Trophoblast cell (in vitro differentiated cells and primary cell): ENCODE measurements at regions not wholly inside any gene's neighbourhood (a gene's known extent, or its start where the extent isn't known, plus 50 kb on each side); places are given as distances from the start of the nearest gene placed in this dataset.
"Not testable (repeated sequence)": the region's sequence is repeated elsewhere in the genome, so short reads cannot be mapped to it uniquely, and the experiment has no call there.

ENCODE experiments used
- DNase-seq, 2 donors: peaks; one replicate each; pipeline ENCODE4 v3.0.0-alpha.2; 2016
- H2AFZ ChIP-seq: 2 replicates; pipeline ENCODE4 v1.6.1; 2013; ENCODE audit warnings: low read length, moderate library complexity, mild to moderate bottlenecking; ENCODE audit not compliant: insufficient read depth, poor library complexity
- H2AK5ac ChIP-seq: 2 replicates; pipeline ENCODE4 v1.6.1; 2013; ENCODE audit warnings: mild to moderate bottlenecking, low read length
- H2BK120ac ChIP-seq: 2 replicates; pipeline ENCODE4 v1.6.1; 2013; ENCODE audit warnings: low read length, mild to moderate bottlenecking, moderate library complexity; ENCODE audit not compliant: insufficient read depth, poor library complexity
- H2BK12ac ChIP-seq: 2 replicates; pipeline ENCODE4 v1.6.1; 2013; ENCODE audit warnings: mild to moderate bottlenecking, low read length, moderate library complexity
- H2BK5ac ChIP-seq: 2 replicates; pipeline ENCODE4 v1.6.1; 2013; ENCODE audit warnings: low read length, low read depth, moderate library complexity, mild to moderate bottlenecking; ENCODE audit not compliant: poor library complexity
- H3K14ac ChIP-seq: 2 replicates; pipeline ENCODE4 v1.6.1; 2013; ENCODE audit warnings: mild to moderate bottlenecking, low read length
- H3K18ac ChIP-seq: 2 replicates; pipeline ENCODE4 v1.6.1; 2013; ENCODE audit warnings: mild to moderate bottlenecking, low read length
- H3K23ac ChIP-seq: 2 replicates; pipeline ENCODE4 v1.6.1; 2013; ENCODE audit warnings: low read length
- H3K27ac ChIP-seq: 2 replicates; pipeline ENCODE4 v1.5.1; 2013; ENCODE audit warnings: low read depth, mild to moderate bottlenecking, inconsistent platforms, low read length, moderate library complexity
- H3K27me3 ChIP-seq: 2 replicates; pipeline ENCODE4 v1.6.1; 2013; ENCODE audit warnings: inconsistent platforms, mild to moderate bottlenecking, low read length, moderate library complexity; ENCODE audit not compliant: insufficient read depth
- H3K36me3 ChIP-seq, 2 experiments: 1 replicate in 1 of 2; 2 replicates in 1 of 2; pipeline ENCODE4 v1.6.1; 2013; ENCODE audit warnings: low read length in 2 of 2, mild to moderate bottlenecking in 2 of 2, moderate library complexity in 1 of 2; ENCODE audit not compliant: insufficient read depth in 2 of 2, control insufficient read depth in 1 of 2
- H3K4ac ChIP-seq: 2 replicates; pipeline ENCODE4 v1.6.1; 2013; ENCODE audit warnings: low read depth, mild to moderate bottlenecking, low read length, moderate library complexity
- H3K4me1 ChIP-seq, 2 experiments: 1 replicate in 1 of 2; 2 replicates in 1 of 2; pipeline ENCODE4 v1.6.1; 2013; ENCODE audit warnings: low read length in 2 of 2, mild to moderate bottlenecking in 2 of 2, moderate library complexity in 1 of 2; ENCODE audit not compliant: insufficient read depth in 2 of 2, control insufficient read depth in 1 of 2
- H3K4me2 ChIP-seq: 2 replicates; pipeline ENCODE4 v1.6.1; 2013; ENCODE audit warnings: inconsistent platforms, mild to moderate bottlenecking, low read length, moderate library complexity
- H3K4me3 ChIP-seq: 2 replicates; pipeline ENCODE4 v1.5.1; 2013; ENCODE audit warnings: mild to moderate bottlenecking, low read depth, low read length, inconsistent platforms
- H3K79me1 ChIP-seq: one replicate; pipeline ENCODE4 v1.6.1; 2013; ENCODE audit warnings: low read length
- H3K79me2 ChIP-seq: 2 replicates; pipeline ENCODE4 v1.6.1; 2013; ENCODE audit warnings: low read length, mild to moderate bottlenecking; ENCODE audit not compliant: control insufficient read depth, insufficient read depth, poor library complexity
- H3K9ac ChIP-seq: 2 replicates; pipeline ENCODE4 v1.6.1; 2013; ENCODE audit warnings: mild to moderate bottlenecking, low read length
- H3K9me3 ChIP-seq: 2 replicates; pipeline ENCODE4 v1.6.1; 2013; ENCODE audit warnings: low read depth, mild to moderate bottlenecking, control low read depth, inconsistent platforms, low read length; ENCODE audit not compliant: insufficient read depth
- H4K12ac ChIP-seq: 2 replicates; pipeline ENCODE4 v1.6.1; 2013; ENCODE audit warnings: low read depth, mild to moderate bottlenecking, low read length, moderate library complexity
- H4K8ac ChIP-seq: 2 replicates; pipeline ENCODE4 v1.6.1; 2013; ENCODE audit warnings: low read depth, mild to moderate bottlenecking, low read length, moderate library complexity
- H4K91ac ChIP-seq: one replicate; pipeline ENCODE4 v1.6.1; 2013; ENCODE audit warnings: low read depth, mild to moderate bottlenecking, low read length, moderate library complexity
- WGBS: extraction: QIAGEN DNeasy Blood & Tissue Kit; methylation state at CpG from one replicate; pipeline ENCODE4 v1.1.7; 2013; ENCODE audit warnings: missing lambda C conversion rate; ENCODE audit not compliant: insufficient read length, insufficient coverage; ENCODE audit errors: extremely low coverage; 5-methylcytosine and 5-hydroxymethylcytosine counted together

- not testable (repeated sequence) for H3K36me3 ChIP-seq
Measured at GRCh38 chr1:200484438-200484946, 74.7 kb upstream of the ZNF281 start.

GRCh38 chr1:200483491-200484143 lies 73.8 kb upstream of the ZNF281 start:
- Histone ChIP-seq H2BK12ac (no peak overlapping the region), H3K9ac (no peak overlapping the region), H3K27ac (no peak overlapping the region), H3K18ac (no peak overlapping the region), H2AFZ (no peak overlapping the region), H2AK5ac (no peak overlapping the region), H3K4me2 (no peak overlapping the region), H4K12ac (no peak overlapping the region), H4K8ac (no peak overlapping the region), H3K79me1 (no peaks in the 10 kb centered on the region), H3K4me3 (no peak overlapping the region), H2BK120ac (no peak overlapping the region), H3K36me3 (no peaks in the 10 kb centered on the region), H3K4ac (no peak overlapping the region), H3K23ac (no peak overlapping the region), H4K91ac (no peak overlapping the region), H3K27me3 (no peaks in the 10 kb centered on the region), H3K4me1 (no peaks in the 10 kb centered on the region), H3K14ac (no peak overlapping the region), H2BK5ac (no peak overlapping the region), H3K9me3 (no peaks in the 10 kb centered on the region), H3K79me2 (no peaks in the 10 kb centered on the region)
- peak; percentile 91 to 93 for DNase-seq
- no CpG with 5 or more reads among the region's 5 CpGs for WGBS

More at GRCh38 chr1:200484438-200484946, 74.7 kb upstream of the ZNF281 start:
- not testable (repeated sequence) for H3K4me1 ChIP-seq, H4K8ac ChIP-seq, H3K14ac ChIP-seq, H3K27me3 ChIP-seq, H3K79me1 ChIP-seq, DNase-seq, H4K12ac ChIP-seq, H3K27ac ChIP-seq, H3K9ac ChIP-seq, H2AFZ ChIP-seq, H3K23ac ChIP-seq, H4K91ac ChIP-seq, H3K4ac ChIP-seq, H2BK120ac ChIP-seq, H3K18ac ChIP-seq, H3K4me2 ChIP-seq, H3K4me3 ChIP-seq, H2BK5ac ChIP-seq, H2BK12ac ChIP-seq, H3K79me2 ChIP-seq, H3K9me3 ChIP-seq, H2AK5ac ChIP-seq
- no CpG with 5 or more reads among the region's 7 CpGs for WGBS

- DNase-seq, result no peak
- Histone ChIP-seq H4K8ac (no peak overlapping the region), H3K27ac (no peak overlapping the region), H3K79me1 (no peaks in the 10 kb centered on the region), H3K4me1 (no peaks in the 10 kb centered on the region), H3K18ac (no peak overlapping the region), H2BK120ac (no peak overlapping the region), H3K79me2 (no peaks in the 10 kb centered on the region), H4K12ac (no peak overlapping the region), H3K9me3 (no peaks in the 10 kb centered on the region), H3K27me3 (no peaks in the 10 kb centered on the region), H3K9ac (no peak overlapping the region), H2AK5ac (no peak overlapping the region), H3K4me2 (no peak overlapping the region), H3K36me3 (no peaks in the 10 kb centered on the region), H4K91ac (no peak overlapping the region), H3K4ac (no peak overlapping the region), H3K4me3 (no peak overlapping the region), H2BK5ac (no peak overlapping the region), H3K23ac (no peak overlapping the region), H3K14ac (no peak overlapping the region), H2BK12ac (no peak overlapping the region), H2AFZ (no peak overlapping the region)
- WGBS, result no CpG with 5 or more reads among the region's 7 CpGs
Measured at GRCh38 chr1:200480964-200481363, 71.1 kb upstream of the ZNF281 start.

GRCh38 chr1:200479816-200480215 lies 70.0 kb upstream of the ZNF281 start:
- Histone ChIP-seq H3K9ac (no peak overlapping the region), H4K12ac (no peak overlapping the region), H2AK5ac (no peak overlapping the region), H3K4me2 (no peak overlapping the region), H3K4ac (no peak overlapping the region), H3K23ac (no peak overlapping the region), H3K18ac (no peak overlapping the region), H3K4me3 (no peak overlapping the region), H3K27ac (no peak overlapping the region), H3K36me3 (no peaks in the 10 kb centered on the region), H4K8ac (no peak overlapping the region), H3K27me3 (no peaks in the 10 kb centered on the region), H3K4me1 (no peaks in the 10 kb centered on the region), H2AFZ (no peak overlapping the region), H2BK5ac (no peak overlapping the region), H2BK120ac (no peak overlapping the region), H3K14ac (no peak overlapping the region), H4K91ac (no peak overlapping the region), H3K79me1 (no peaks in the 10 kb centered on the region), H3K79me2 (no peaks in the 10 kb centered on the region), H3K9me3 (no peaks in the 10 kb centered on the region), H2BK12ac (no peak overlapping the region)
- no peak for DNase-seq
